GM12878 (cell line): ENCODE measurements at regions not wholly inside any gene's neighbourhood (a gene's known extent, or its start where the extent isn't known, plus 50 kb on each side); places are given as distances from the start of the nearest gene placed in this dataset.

Experiments used
- ATAC-seq: fragments of 200-7000 bp; cut with Tn5 transposase; 3 replicates; pipeline ENCODE4 v1.9.1; 2020; ENCODE audit warnings: mild to moderate bottlenecking, moderate library complexity
- BruUV-seq: library from RNA; stranded (reverse); fragments of 400-500 nt; replicated peaks from 2 replicates; lab custom pipeline; 2021; lab: Mats Ljungman, UMichigan
- CTCF ChIA-PET: fragments of 300-600 bp; sonication (Branson Sonifier 250); formaldehyde crosslinking; extraction: SDS; loops from one replicate; lab custom pipeline; 2021; ENCODE audit warnings: inconsistent platforms; lab: Yijun Ruan, JAX
- POLR2A ChIA-PET: fragments of 350-600 bp; formaldehyde crosslinking; extraction: SDS; loops from one replicate; lab custom pipeline; 2021; ENCODE audit warnings: inconsistent platforms; lab: Charles Lee
- RAD21 ChIA-PET: fragments of 300-600 bp; sonication (Branson Sonifier 250); formaldehyde crosslinking; loops from one replicate; lab custom pipeline; 2023; ENCODE audit warnings: antibody characterized with exemption; ENCODE audit not compliant: unreplicated experiment; lab: Charles Lee
- SMC1A ChIA-PET: fragments of 300-600 bp; sonication (Branson Sonifier 250); formaldehyde crosslinking; loops from one replicate; lab custom pipeline; 2023; ENCODE audit not compliant: unreplicated experiment, uncharacterized antibody; lab: Charles Lee
- DNase-seq: peaks from one replicate; pipeline ENCODE4 v3.0.0-alpha.2; 2011; ENCODE audit warnings: low read depth, low spot score
- FAIRE-seq: peaks from 3 replicates; lab custom pipeline; 2011; peaks lifted over from hg19 to GRCh38; lab: Jason Lieb, UNC
- H2AFZ ChIP-seq: 2 replicates; pipeline ENCODE4 v1.6.0; 2011; ENCODE audit warnings: low read depth, low read length, control low read depth; ENCODE audit not compliant: control insufficient read depth
- H3K27ac ChIP-seq: 2 replicates; pipeline ENCODE4 v1.5.1; 2011; ENCODE audit warnings: control low read depth; ENCODE audit not compliant: control insufficient read depth, insufficient read depth
- H3K27me3 ChIP-seq, 2 experiments: replicated peaks in 1 of 2; 2 replicates each; pipeline versions ENCODE4 v1.6.0 to v1.6.1; 2011; ENCODE audit warnings: low read length in 1 of 2; ENCODE audit not compliant: control insufficient read depth in 2 of 2, insufficient read depth in 2 of 2
- H3K36me3 ChIP-seq, 2 experiments: 2 replicates each; pipeline ENCODE4 v1.5.1; 2011; ENCODE audit warnings: low read length in 1 of 2; ENCODE audit not compliant: control insufficient read depth in 2 of 2, insufficient read depth in 2 of 2
- H3K4me1 ChIP-seq: 2 replicates; pipeline ENCODE4 v1.6.1; 2011; ENCODE audit warnings: mild to moderate bottlenecking, low read length, moderate library complexity, mixed read lengths; ENCODE audit not compliant: control insufficient read depth, insufficient read depth
- H3K4me2 ChIP-seq: 2 replicates; pipeline ENCODE4 v1.6.0; 2011; ENCODE audit warnings: control low read depth; ENCODE audit not compliant: control insufficient read depth, insufficient read depth
- H3K4me3 ChIP-seq: fragments of 200-600 bp; sonication (generic); 2 replicates; pipeline ENCODE4 v1.5.1; 2016
- H3K79me2 ChIP-seq: 2 replicates; pipeline ENCODE4 v1.6.0; 2011; ENCODE audit warnings: low read length; ENCODE audit not compliant: control insufficient read depth, insufficient read depth
- H3K9ac ChIP-seq: 2 replicates; pipeline ENCODE4 v1.8.0; 2011; ENCODE audit warnings: low read length, control low read depth, mixed read lengths; ENCODE audit not compliant: control insufficient read depth, insufficient read depth
- H3K9me3 ChIP-seq: replicated peaks from 3 replicates; pipeline ENCODE4 v1.5.1; 2011; ENCODE audit warnings: mild to moderate bottlenecking, low read length; ENCODE audit not compliant: control insufficient read depth, insufficient read depth
- H4K20me1 ChIP-seq: 2 replicates; pipeline ENCODE4 v1.6.0; 2011; ENCODE audit not compliant: control insufficient read depth, insufficient read depth
- ATF3 ChIP-seq: IDR thresholded peaks from 2 replicates; pipeline ENCODE4 v1.6.1; 2011; ENCODE audit warnings: low read depth, mild to moderate bottlenecking, low read length, moderate library complexity, borderline replicate concordance; ENCODE audit errors: extremely low read depth
- BHLHE40 ChIP-seq, 2 experiments: fragments of 450-650 bp in 1 of 2; IDR thresholded peaks; 2 replicates each; pipeline ENCODE4 v1.6.1; 2011 to 2017; ENCODE audit warnings: low read depth in 2 of 2, borderline replicate concordance in 1 of 2, improper control_type of control experiment in 1 of 2, low read length in 1 of 2, mild to moderate bottlenecking in 1 of 2
- DPF2 ChIP-seq: fragments of 450-650 bp; IDR thresholded peaks from 2 replicates; pipeline ENCODE4 v1.6.1; 2017; ENCODE audit warnings: mild to moderate bottlenecking
- E4F1 ChIP-seq: fragments of 450-650 bp; IDR thresholded peaks from 2 replicates; pipeline ENCODE4 v1.6.1; 2018; ENCODE audit warnings: borderline replicate concordance, mild to moderate bottlenecking; ENCODE audit not compliant: partially characterized antibody
- HCFC1 ChIP-seq: fragments of 150-350 bp; IDR thresholded peaks from 2 replicates; pipeline ENCODE4 v1.6.1; 2014; ENCODE audit warnings: low read length
- HDGF ChIP-seq: fragments of 450-650 bp; IDR thresholded peaks from 2 replicates; pipeline ENCODE4 v1.6.1; 2016; ENCODE audit warnings: antibody characterized with exemption
- MTA2 ChIP-seq: fragments of 450-650 bp; IDR thresholded peaks from 2 replicates; pipeline ENCODE4 v1.6.1; 2016; ENCODE audit warnings: low read depth, mild to moderate bottlenecking, moderate library complexity
- NFXL1 ChIP-seq: fragments of 450-650 bp; IDR thresholded peaks from 2 replicates; pipeline ENCODE4 v1.6.1; 2017; ENCODE audit warnings: antibody characterized with exemption, mild to moderate bottlenecking, borderline replicate concordance
- PBX3 ChIP-seq: IDR thresholded peaks from 2 replicates; pipeline ENCODE4 v1.6.1; 2011; ENCODE audit warnings: mild to moderate bottlenecking, low read depth, low read length, moderate library complexity; ENCODE audit not compliant: insufficient replicate concordance
- PML ChIP-seq: IDR thresholded peaks from 2 replicates; pipeline ENCODE4 v1.6.1; 2012; ENCODE audit warnings: low read length, inconsistent platforms
- RAD51 ChIP-seq: fragments of 450-650 bp; IDR thresholded peaks from 2 replicates; pipeline ENCODE4 v1.6.1; 2016; ENCODE audit warnings: moderate library complexity, mild to moderate bottlenecking, inconsistent platforms
- RBBP5 ChIP-seq: fragments of 200-600 bp; sonication (generic); conservative IDR thresholded peaks from 2 replicates; pipeline ENCODE4 v1.6.1; 2016
- SMAD1 ChIP-seq: fragments of 450-650 bp; IDR thresholded peaks from 2 replicates; pipeline ENCODE4 v1.6.1; 2018; ENCODE audit warnings: mild to moderate bottlenecking, low read depth; ENCODE audit not compliant: partially characterized antibody
- TCF7 ChIP-seq: IDR thresholded peaks from 2 replicates; pipeline ENCODE4 v1.6.1; 2014; ENCODE audit warnings: antibody characterized with exemption, borderline replicate concordance
- ZNF217 ChIP-seq: fragments of 450-650 bp; IDR thresholded peaks from 2 replicates; pipeline ENCODE4 v1.6.1; 2017; ENCODE audit warnings: antibody characterized with exemption, mild to moderate bottlenecking
- ZNF274 ChIP-seq: IDR thresholded peaks from one replicate; pipeline ENCODE4 v1.8.0; 2011; ENCODE audit not compliant: insufficient read length, insufficient read depth
- ZNF622 ChIP-seq: fragments of 450-650 bp; IDR thresholded peaks from 2 replicates; pipeline ENCODE4 v1.6.1; 2017; ENCODE audit warnings: mild to moderate bottlenecking, inconsistent platforms
- WGBS: methylation state at CpG from one replicate; pipeline ENCODE4 v1.1.6; 2016; ENCODE audit warnings: low lambda C conversion rate; ENCODE audit not compliant: insufficient replicate concordance, insufficient coverage; ENCODE audit errors: missing lambda C conversion rate; 5-methylcytosine and 5-hydroxymethylcytosine counted together
- in situ Hi-C: fragments of 300-500 bp; cut with MboI; formaldehyde crosslinking; loops from 9 replicates; pipeline ENCODE4 v1.14.3; 2018; ENCODE audit warnings: mixed read lengths
- intact Hi-C: fragments of 100-400 bp; cut with micrococcal nuclease; formaldehyde crosslinking; loops from one replicate; pipeline ENCODE4 v1.14.2; 2022; ENCODE audit not compliant: unreplicated experiment
- TF ChIP-seq, protein P1 (sequence below): fragments of 450-650 bp; IDR thresholded peaks from 2 replicates; pipeline ENCODE4 v1.6.1; 2016; ENCODE audit warnings: mild to moderate bottlenecking
- TF ChIP-seq, protein P2 (sequence below): fragments of 450-650 bp; IDR thresholded peaks from 2 replicates; pipeline ENCODE4 v1.6.1; 2017; ENCODE audit warnings: borderline replicate concordance

- no TSS peak for BruUV-seq
- Histone ChIP-seq H3K9me3 (no peaks in the 10 kb centered on the region), H2AFZ (no peak overlapping the region), H3K79me2 (no peaks in the 10 kb centered on the region), H3K4me3 (no peak overlapping the region), H3K4me1 (no peaks in the 10 kb centered on the region), H3K27me3 (no peaks in the 10 kb centered on the region; a peak in 1 of 4 replicates), H3K4me2 (no peak overlapping the region), H3K9ac (no peak overlapping the region), H4K20me1 (no peaks in the 10 kb centered on the region), H3K36me3 (no peaks in the 10 kb centered on the region), H3K27ac (no peak overlapping the region)
- no peak for DNase-seq
- FAIRE-seq = no peak
- TF ChIP-seq HCFC1 (no peak), ZNF622 (no peak), SMAD1 (no peak), ZNF274 (no peak), HDGF (no peak), NFXL1 (no peak), MTA2 (no peak), RBBP5 (no peak), ZNF217 (no peak), DPF2 (no peak), TCF7 (no peak), PML (no peak), BHLHE40 (IDR thresholded peaks at IDR 0.05; ENCODE audit: borderline replicate concordance in 1 of 2, low read depth in 2 of 2, low read length in 1 of 2) (no peak), ATF3 (no peak), E4F1 (no peak), PBX3 (no peak), RAD51 (no peak)
- TF ChIP-seq, protein P1, sequence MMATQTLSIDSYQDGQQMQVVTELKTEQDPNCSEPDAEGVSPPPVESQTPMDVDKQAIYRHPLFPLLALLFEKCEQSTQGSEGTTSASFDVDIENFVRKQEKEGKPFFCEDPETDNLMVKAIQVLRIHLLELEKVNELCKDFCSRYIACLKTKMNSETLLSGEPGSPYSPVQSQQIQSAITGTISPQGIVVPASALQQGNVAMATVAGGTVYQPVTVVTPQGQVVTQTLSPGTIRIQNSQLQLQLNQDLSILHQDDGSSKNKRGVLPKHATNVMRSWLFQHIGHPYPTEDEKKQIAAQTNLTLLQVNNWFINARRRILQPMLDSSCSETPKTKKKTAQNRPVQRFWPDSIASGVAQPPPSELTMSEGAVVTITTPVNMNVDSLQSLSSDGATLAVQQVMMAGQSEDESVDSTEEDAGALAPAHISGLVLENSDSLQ = no peak
- TF ChIP-seq, protein P2, sequence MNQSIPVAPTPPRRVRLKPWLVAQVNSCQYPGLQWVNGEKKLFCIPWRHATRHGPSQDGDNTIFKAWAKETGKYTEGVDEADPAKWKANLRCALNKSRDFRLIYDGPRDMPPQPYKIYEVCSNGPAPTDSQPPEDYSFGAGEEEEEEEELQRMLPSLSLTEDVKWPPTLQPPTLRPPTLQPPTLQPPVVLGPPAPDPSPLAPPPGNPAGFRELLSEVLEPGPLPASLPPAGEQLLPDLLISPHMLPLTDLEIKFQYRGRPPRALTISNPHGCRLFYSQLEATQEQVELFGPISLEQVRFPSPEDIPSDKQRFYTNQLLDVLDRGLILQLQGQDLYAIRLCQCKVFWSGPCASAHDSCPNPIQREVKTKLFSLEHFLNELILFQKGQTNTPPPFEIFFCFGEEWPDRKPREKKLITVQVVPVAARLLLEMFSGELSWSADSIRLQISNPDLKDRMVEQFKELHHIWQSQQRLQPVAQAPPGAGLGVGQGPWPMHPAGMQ = no peak
- ChIA-PET RAD21 (no interaction called here), POLR2A (no interaction called here), CTCF (no interaction called here), SMC1A (no interaction called here)
- intact Hi-C loops = no loop called here
- no peak for ATAC-seq
- 47% methylated on average over 15 of the region's 43 CpGs for WGBS
- in situ Hi-C loops = no loop called here
Measured at GRCh38 chr12:132392389-132393244, 63.2 kb upstream of the GALNT9 start.
